RWPE2 (cell line): ENCODE measurements at regions not wholly inside any gene's neighbourhood (a gene's known extent, or its start where the extent isn't known, plus 50 kb on each side); places are given as distances from the start of the nearest gene placed in this dataset.

Experiments used
- ATAC-seq: fragments of 200-7000 bp; cut with Tn5 transposase; 3 replicates; pipeline ENCODE4 v1.9.1; 2021; ENCODE audit warnings: low read depth
- DNase-seq: peaks from one replicate; pipeline ENCODE4 v3.0.0-alpha.2; 2020; ENCODE audit warnings: low spot score
- H3K27ac ChIP-seq: fragments of 450-650 bp; 2 replicates; pipeline ENCODE4 v1.5.1; 2017; ENCODE audit warnings: mild to moderate bottlenecking; ENCODE audit not compliant: poor library complexity, severe bottlenecking
- H3K27me3 ChIP-seq: fragments of 250-450 bp; sonication (Bioruptor Pico); 2 replicates; pipeline ENCODE4 v1.5.1; 2021; ENCODE audit warnings: mild to moderate bottlenecking, moderate library complexity; ENCODE audit not compliant: insufficient read depth, poor library complexity, severe bottlenecking
- H3K36me3 ChIP-seq: fragments of 250-450 bp; sonication (Bioruptor Pico); 2 replicates; pipeline ENCODE4 v1.5.1; 2020; ENCODE audit warnings: low read depth, mild to moderate bottlenecking, moderate library complexity
- H3K4me1 ChIP-seq: fragments of 250-450 bp; sonication (Bioruptor Pico); 2 replicates; pipeline ENCODE4 v1.5.1; 2021; ENCODE audit warnings: mild to moderate bottlenecking, moderate library complexity; ENCODE audit not compliant: insufficient read depth, poor library complexity, severe bottlenecking
- H3K4me3 ChIP-seq: fragments of 250-450 bp; sonication (Bioruptor Pico); 2 replicates; pipeline ENCODE4 v1.5.1; 2021; ENCODE audit warnings: mild to moderate bottlenecking, moderate library complexity; ENCODE audit not compliant: severe bottlenecking
- H3K9me3 ChIP-seq: fragments of 250-450 bp; sonication (Bioruptor Pico); 2 replicates; pipeline ENCODE4 v1.5.1; 2021; ENCODE audit warnings: mild to moderate bottlenecking, moderate library complexity; ENCODE audit not compliant: severe bottlenecking
- CTCF ChIP-seq: fragments of 450-650 bp; IDR thresholded peaks from one replicate; pipeline ENCODE4 v1.5.1; 2017; ENCODE audit warnings: mild to moderate bottlenecking, moderate library complexity; ENCODE audit not compliant: poor library complexity, severe bottlenecking

GRCh38 chr13:85408415-85408814, 390.8 kb downstream of the SLITRK6 start:
- no peaks in the 10 kb centered on the region for H3K4me1 ChIP-seq
- H3K27ac ChIP-seq, result no peak overlapping the region
- H3K4me3 ChIP-seq, result no peak overlapping the region
- H3K9me3 ChIP-seq, result no peaks in the 10 kb centered on the region
- no peaks in the 10 kb centered on the region for H3K27me3 ChIP-seq
- TF ChIP-seq CTCF, result no peak
- DNase-seq (no peak), ATAC-seq (no peak)
- no peaks in the 10 kb centered on the region for H3K36me3 ChIP-seq

- DNase-seq (no peak), ATAC-seq (no peak)
- Histone ChIP-seq H3K27ac (no peak overlapping the region), H3K4me3 (no peak overlapping the region), H3K27me3 (no peaks in the 10 kb centered on the region), H3K9me3 (no peaks in the 10 kb centered on the region), H3K36me3 (no peaks in the 10 kb centered on the region), H3K4me1 (no peaks in the 10 kb centered on the region)
- no peak for TF ChIP-seq CTCF
These were observed 392.8 kb downstream of the SLITRK6 start for GRCh38 chr13:85406269-85406975.

GRCh38 chr13:85405316-85405897, 393.8 kb downstream of the SLITRK6 start:
- Histone ChIP-seq H3K4me3 (no peak overlapping the region), H3K9me3 (no peaks in the 10 kb centered on the region), H3K27me3 (no peaks in the 10 kb centered on the region), H3K36me3 (no peaks in the 10 kb centered on the region), H3K27ac (no peak overlapping the region), H3K4me1 (no peaks in the 10 kb centered on the region)
- DNase-seq (no peak), ATAC-seq (no peak)
- no peak for TF ChIP-seq CTCF

DNA sequence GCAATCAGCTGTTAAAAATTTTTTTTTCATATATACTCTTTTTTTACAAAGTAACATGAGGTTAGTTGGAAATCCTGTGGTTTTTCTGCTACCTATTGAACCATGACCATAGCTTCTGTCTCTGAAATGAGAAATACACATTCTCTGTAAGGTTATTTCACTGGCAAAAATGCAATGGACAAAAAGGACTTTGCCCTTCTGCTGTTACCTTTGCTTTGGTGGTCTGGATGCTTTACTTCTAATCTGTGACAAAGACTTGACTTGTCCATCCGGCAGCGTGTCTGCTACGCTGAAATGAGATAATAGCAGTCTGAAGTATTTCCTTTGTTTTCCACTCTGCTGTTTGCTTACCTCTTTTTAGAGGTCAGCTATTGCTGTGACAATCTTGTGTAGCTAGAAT, 412.8 kb downstream of the SLITRK6 start:
- Histone ChIP-seq H3K9me3 (no peaks in the 10 kb centered on the region), H3K4me3 (no peak overlapping the region), H3K4me1 (no peaks in the 10 kb centered on the region), H3K27ac (no peak overlapping the region), H3K36me3 (no peaks in the 10 kb centered on the region), H3K27me3 (no peaks in the 10 kb centered on the region)
- no peak for DNase-seq
- no peak for TF ChIP-seq CTCF
- ATAC-seq, result no peak

GRCh38 chr13:85383291-85383690, 415.9 kb downstream of the SLITRK6 start:
- no peaks in the 10 kb centered on the region for H3K36me3 ChIP-seq
- peaks cover 2% of the 10 kb centered on the region for H3K4me1 ChIP-seq
- no peaks in the 10 kb centered on the region for H3K27me3 ChIP-seq
- H3K9me3 ChIP-seq, result no peaks in the 10 kb centered on the region
- no peak for DNase-seq
- no peak overlapping the region for H3K4me3 ChIP-seq
- no peak for ATAC-seq
- TF ChIP-seq CTCF, result no peak
- no peak overlapping the region for H3K27ac ChIP-seq
